ENCODE measurements at regions not wholly inside any gene's neighbourhood (a gene's known extent, or its start where the extent isn't known, plus 50 kb on each side); places are given as distances from the start of the nearest gene placed in this dataset.

DNA sequence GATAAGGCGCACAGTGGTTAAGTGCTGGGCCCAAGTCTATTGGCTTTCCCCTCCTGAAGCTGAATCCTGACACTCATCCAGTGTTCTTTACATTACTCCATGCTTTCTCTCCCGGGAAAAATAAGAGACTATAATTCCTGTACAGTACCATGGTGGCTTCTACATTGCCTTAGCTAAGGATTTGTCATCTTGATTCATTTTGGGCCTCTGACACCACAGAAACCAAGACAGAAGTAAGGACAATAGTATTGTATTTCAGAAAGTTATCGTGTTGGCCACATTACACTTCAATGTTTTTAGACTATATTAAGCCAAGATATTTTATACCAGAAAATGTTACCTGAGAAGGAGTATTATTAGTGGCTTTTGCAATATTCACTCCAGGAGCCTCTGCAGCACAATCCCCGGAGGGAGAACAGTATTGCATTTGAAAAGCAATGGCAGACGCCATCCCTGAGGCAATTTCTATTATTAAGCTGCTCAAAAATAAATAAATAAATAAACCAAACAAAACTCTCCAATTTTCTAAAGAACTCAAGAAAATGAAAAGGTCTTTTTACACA lies 267.9 kb downstream of the ENC1 start:
- no peak for DNase-seq

- DNase-seq, result no peak
These were observed 268.5 kb downstream of the ENC1 start for GRCh38 chr5:74372051-74372450.

- DNase-seq, result no peak
These were observed 268.9 kb downstream of the ENC1 start for GRCh38 chr5:74371621-74372020.

DNA sequence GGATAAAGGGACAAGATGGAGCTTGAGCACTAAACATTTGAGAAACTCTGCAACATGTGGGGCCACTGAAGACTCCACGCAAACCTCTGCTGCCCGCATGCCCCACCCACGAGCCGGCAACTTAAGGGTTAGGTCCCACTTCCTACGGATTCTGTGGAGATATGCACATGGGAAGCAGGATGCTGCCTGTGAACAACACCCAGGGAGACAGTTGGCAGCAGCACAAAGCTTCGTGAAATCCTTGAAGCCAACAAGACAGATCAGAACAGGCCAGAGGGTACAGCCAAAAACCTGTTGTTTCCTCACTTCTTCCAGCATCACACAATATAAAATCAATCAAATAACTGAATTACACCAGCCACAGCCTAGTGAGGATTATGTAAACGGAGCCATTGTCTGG lies 270.4 kb downstream of the ENC1 start:
- no peak for DNase-seq

- no peak for DNase-seq
These were observed 271.4 kb downstream of the ENC1 start for GRCh38 chr5:74369173-74369572.

GRCh38 chr5:74367934-74368333 lies 272.6 kb downstream of the ENC1 start:
- DNase-seq, result no peak

DNA sequence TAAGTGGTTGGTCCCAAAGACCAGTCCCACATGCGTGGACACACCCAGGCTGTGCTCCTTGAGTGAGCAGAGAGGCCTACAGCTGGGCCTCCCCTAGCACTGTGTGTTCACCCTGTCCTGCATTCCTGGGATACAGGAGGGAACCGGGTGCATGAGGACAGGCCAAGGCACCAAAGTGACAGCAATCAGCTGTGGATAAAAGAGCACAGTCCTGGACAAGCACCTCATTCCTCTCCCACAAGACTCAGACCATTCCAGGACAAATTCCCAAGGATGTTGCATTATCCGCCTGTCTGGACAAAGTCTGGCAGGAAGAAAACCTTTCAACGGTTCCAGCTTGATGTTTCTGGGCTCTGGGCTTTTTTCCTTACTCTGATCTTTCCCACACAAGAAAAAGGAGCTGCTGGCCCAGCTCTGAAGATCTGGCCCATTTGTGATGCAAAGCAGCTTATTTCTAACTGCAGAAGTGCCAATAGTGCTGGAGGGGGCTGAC lies 273.2 kb downstream of the ENC1 start:
- no peak for DNase-seq

GRCh38 chr5:74365723-74366122 lies 274.8 kb downstream of the ENC1 start:
- no peak for DNase-seq

GRCh38 chr5:74364507-74364906 lies 276.0 kb downstream of the ENC1 start:
- no peak for DNase-seq

DNA sequence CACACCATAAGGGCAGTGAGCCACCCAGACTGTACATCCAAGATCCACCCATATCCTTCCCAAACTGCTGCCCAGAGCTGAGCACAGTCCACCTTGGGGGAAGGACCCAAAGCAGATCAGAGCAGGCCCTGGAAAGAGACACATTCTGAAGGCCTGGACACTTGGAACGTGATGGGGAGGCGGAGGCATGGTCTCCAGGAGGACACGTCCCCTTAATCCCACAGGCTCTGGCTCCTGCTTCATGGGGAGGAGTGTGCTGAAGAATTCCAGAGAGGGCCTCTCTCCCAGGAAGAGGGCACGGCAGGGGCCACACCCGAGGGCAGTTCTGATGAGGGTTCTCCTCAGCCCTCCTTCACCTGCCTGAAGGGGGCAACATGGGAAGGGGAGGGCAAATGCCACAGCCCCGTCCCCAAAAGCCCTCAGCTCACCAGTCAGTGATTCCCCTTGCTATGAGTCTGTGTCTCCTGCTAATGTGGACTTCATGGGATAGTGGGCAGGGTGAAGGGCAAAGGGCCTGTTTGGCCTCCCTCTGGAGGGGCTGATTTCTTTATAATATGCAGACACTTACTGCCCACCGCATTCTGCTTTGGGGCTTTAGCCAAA lies 276.8 kb downstream of the ENC1 start:
- no peak for DNase-seq

DNA sequence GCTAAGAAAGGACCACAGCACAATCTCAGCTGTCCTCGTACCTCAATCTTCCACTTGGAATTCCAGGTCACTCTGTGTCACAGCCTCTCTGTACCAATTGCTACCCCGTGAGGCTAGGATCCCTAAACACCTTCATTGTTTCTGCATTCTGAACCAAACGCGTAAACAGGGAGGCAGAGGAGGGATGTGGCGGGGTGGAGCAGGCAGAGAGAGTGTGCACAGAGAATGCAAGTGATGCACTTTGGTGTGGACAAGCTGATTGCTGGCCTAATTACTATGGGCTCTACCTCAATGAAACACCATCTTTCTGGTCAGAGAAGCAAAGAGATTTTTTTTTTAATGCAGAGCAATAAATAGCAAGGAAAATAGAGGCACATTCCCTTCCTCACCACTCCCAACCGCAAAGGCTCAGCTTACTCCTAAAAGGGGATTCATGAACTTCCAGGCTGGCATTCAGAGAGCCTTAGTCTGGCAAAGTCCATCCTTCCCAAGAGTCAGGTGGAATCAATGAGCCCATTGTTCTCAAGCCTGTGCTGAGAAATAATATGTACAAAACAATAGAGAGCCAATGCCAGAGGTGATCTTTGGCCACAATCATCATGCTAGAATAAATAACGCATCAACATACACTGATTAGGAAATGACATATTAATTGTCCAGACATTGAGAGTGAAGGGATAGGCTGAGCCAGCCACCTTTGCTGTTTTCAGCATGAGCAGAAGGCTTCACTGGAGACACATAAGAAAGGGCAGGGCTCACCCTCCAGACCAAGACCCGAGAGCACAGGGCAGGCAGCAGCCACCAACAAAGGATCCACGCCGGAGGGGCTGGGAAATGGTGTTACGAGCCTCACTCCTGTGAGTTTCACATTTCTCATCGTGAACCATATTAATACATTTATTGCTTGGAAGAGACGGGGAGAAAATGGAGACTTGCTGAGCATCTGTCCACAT lies 278.8 kb downstream of the ENC1 start:
- no peak for DNase-seq

GRCh38 chr5:74360535-74361210 lies 279.9 kb downstream of the ENC1 start:
- no peak for DNase-seq

DNA sequence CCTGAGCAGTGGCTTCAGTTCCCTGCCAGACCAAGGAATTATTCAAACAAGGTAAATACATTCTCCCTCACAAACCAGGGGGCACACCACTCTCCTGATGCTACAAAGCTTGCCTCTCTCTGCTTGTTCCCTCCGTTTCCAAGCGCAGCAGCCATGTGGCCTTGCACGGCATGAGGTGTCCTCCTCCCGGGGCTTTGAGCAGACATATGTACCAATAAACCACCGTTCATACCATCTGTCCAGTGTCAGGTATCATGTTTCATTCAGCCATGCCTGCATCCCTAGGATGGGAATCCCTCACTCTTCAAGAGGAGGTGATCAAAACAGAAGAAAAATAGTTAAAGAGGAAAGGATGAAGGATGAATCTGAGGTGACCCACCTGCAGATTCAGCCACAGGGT lies 282.7 kb downstream of the ENC1 start:
- peak; percentile 34 to 76 for DNase-seq

DNA sequence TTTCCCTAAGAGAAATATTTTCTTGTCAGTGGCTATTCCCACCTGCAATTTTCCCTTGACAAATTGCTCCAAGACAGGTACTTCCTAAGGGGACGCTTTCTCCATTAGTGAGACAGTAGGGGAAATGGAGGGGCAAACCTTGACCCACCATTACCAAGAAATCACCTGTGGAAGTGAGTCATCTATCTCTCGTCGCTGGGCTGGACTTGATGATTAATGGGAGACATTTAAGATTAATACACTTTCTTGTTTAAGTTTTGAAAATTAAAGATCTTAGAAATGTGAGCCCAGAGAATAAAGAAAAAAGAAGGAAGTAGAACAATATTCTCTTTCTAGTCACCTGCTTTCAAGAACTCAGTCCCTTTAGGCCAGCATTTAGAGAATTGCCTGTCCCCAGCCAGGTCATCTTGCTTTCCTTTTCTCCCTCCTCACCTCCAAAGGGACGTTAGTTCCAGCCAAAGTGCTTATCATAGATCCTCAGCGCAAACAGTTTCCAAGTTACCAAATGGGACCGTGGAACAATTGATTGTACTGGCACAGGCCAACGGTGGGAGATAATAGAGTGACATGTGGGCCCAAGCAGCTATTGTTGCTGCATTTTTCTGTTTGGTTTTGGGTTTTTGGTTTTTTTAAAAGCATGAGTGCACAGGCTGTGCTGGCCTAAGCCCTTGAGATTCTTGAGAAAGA lies 284.4 kb downstream of the ENC1 start:
- DNase-seq, result no peak

- no peak for DNase-seq
These were observed 285.3 kb downstream of the ENC1 start for GRCh38 chr5:74355041-74355824.

DNA sequence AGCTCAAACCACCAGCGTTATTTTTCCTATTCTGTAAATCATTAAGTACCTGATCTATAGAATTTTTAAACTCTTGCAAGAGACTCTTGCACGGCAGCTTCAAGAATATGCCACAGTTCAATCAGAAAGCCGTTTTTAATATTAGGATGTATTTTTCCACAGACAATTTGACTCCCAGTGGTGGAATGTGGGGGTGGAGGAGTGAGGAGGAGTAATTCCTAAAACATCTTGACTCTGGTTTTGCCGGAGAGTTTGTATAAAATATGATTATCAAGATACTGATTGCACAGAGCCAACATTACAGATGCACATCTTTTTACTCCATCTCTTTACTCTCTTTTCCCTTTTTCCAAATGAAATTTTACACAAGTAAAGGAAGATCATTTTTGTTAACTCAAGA lies 288.3 kb downstream of the ENC1 start:
- DNase-seq, result no peak

DNA sequence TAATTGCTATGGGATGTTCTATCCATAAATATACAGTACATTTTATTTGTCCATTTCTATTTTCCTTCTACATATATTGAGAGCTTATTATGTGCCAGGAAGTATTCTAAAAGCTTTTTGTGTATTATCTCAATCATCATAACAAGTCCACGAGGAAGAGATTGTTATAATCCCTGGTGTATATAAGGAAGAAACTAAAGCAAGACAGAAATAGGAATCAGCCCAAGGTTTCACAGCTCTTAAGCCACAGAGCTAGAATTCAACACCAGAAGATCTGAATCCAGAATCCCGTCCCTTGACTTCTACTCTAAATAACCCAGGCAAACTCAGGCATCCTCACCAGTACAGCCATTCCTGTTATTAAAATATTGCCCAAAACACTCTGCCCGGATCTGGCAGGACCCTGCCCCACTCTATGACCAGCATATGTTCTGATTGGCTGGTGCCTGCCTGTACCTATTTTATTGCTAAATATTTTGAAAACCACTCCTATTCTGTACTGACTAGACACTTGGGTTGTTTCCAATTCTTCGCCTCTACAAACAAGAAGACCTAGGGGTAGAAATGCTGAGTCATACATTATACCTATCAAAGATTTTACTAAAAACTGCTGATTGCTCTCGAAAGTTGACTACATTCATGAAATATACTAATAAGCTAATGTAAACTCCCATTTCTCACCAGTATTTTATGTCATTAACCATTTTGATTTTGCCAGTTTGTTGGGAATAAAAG lies 297.4 kb downstream of the ENC1 start:
- DNase-seq, result peak; percentile 29 to 31

GRCh38 chr5:74342182-74342581 lies 298.3 kb downstream of the ENC1 start:
- no peak for DNase-seq

DNA sequence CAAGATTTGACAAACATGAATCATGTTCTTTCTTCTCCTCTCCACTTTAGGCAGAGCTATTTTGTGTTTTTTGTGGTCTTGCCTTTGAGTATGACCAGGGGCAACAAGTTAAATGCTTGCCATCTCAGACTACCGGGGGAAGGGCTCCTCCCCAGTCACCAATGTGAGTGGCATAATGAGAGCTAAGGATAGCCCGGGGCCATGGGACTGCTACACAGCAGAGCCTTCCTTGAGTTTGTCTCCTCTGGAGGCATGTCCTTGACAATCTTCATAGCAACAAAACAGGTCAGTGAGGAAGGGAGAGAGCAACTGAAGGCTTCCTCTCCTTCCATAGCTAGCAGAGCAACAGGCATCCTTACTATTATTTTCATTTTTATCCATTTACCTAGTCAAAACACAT lies 299.3 kb downstream of the ENC1 start:
- no peak for DNase-seq

GRCh38 chr5:74340476-74340875 lies 300.1 kb downstream of the ENC1 start:
- no peak for DNase-seq

DNA sequence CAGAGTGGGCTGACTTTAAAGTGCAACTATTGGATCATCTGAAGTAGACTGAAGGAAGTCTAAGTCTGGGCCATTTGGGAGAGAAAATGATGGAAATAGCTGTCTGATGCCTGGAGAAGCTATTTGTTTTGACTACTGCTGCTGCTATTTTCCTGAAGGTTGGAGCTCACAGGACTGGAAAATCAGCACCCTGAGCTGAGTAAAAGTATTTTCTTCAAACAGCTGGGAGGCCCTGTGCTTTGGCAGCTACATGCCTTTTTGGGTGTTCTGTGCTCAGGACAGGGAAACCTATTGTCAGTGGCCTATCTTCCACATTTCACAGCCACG lies 302.6 kb downstream of the ENC1 start:
- DNase-seq, result no peak
